OCI-LY7 (cell line): ENCODE measurements at regions not wholly inside any gene's neighbourhood (a gene's known extent, or its start where the extent isn't known, plus 50 kb on each side); places are given as distances from the start of the nearest gene placed in this dataset.

ENCODE experiments used
- CTCF ChIP-seq: fragments of 200-600 bp; sonication (generic); conservative IDR thresholded peaks from 2 replicates; pipeline ENCODE4 v1.5.1; 2014; ENCODE audit warnings: mild to moderate bottlenecking, antibody characterized with exemption, low read length, moderate library complexity, mixed read lengths
- EZH2phosphoT487 ChIP-seq: fragments of 200-600 bp; sonication (generic); IDR thresholded peaks from 2 replicates; pipeline ENCODE4 v1.6.1; 2018; ENCODE audit warnings: low read depth, borderline replicate concordance, mild to moderate bottlenecking, mixed run types, antibody characterized with exemption, low read length, moderate library complexity, mixed read lengths

- no peak for TF ChIP-seq CTCF
- no peak for TF ChIP-seq EZH2phosphoT487
Observed at GRCh38 chr3:178084938-178085816, 451.1 kb upstream of the KCNMB2 start.
